ENCODE measurements at regions not wholly inside any gene's neighbourhood (a gene's known extent, or its start where the extent isn't known, plus 50 kb on each side); places are given as distances from the start of the nearest gene placed in this dataset.
A peak's percentile ranks its signal among the peaks of the same experiment; 100 is the strongest.
"Not testable (repeated sequence)": the region's sequence is repeated elsewhere in the genome, so short reads cannot be mapped to it uniquely, and the experiment has no call there.

DNA sequence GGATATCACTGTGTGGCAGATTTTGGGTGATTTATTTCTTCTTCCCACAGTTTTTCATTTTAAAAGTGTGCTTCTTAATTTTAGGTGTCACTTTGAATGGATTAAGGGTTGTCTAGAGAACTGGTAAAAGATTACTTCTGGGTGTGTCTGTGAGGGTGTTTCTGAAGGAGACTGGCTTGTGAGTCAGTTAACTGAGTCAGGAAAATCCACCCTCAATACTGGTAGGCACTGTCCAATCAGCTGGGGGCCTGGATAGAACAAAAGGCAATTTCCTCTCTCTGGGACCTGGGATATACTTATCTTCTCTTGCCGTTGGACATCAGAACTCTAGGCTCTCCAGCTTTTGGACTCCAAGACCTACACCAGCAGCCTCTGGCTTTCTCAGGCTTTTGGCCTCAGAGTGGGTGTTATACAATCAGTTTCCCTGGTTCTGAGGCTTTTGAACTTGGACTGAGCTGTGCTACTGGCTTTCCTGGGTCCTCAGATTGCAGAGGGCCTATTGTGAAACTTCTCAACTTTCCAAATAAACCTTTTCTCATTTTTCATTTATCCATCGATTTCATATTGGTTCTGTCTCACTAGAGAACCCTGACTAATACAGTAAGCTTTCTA, 413.1 kb downstream of the GBA3 start:
- POLR2A ChIA-PET (ENCODE audit: low non-redundant PET): no interaction called here
- CTCF ChIA-PET: no interaction called here
- no peak for DNase-seq (ENCODE audit: low spot score)
- H3K27ac ChIP-seq: no peak overlapping the region
- TF ChIP-seq CTCF (conservative IDR thresholded peaks at IDR 0.05; ENCODE audit: low read depth): no peak

GRCh38 chr4:23097251-23097650, 404.5 kb downstream of the GBA3 start:
- DNase-seq (ENCODE audit: low spot score): peak; percentile 3
- ChIA-PET CTCF (no interaction called here), POLR2A (ENCODE audit: low non-redundant PET) (no interaction called here)
- H3K27ac ChIP-seq: no peak overlapping the region
- TF ChIP-seq CTCF (conservative IDR thresholded peaks at IDR 0.05; ENCODE audit: low read depth): no peak

GRCh38 chr4:23091711-23092110, 399.0 kb downstream of the GBA3 start:
- no peak overlapping the region for H3K27ac ChIP-seq
- POLR2A ChIA-PET (ENCODE audit: low non-redundant PET): no interaction called here
- CTCF ChIA-PET: no interaction called here
- no peak for TF ChIP-seq CTCF (conservative IDR thresholded peaks at IDR 0.05; ENCODE audit: low read depth)
- DNase-seq (ENCODE audit: low spot score): no peak

DNA sequence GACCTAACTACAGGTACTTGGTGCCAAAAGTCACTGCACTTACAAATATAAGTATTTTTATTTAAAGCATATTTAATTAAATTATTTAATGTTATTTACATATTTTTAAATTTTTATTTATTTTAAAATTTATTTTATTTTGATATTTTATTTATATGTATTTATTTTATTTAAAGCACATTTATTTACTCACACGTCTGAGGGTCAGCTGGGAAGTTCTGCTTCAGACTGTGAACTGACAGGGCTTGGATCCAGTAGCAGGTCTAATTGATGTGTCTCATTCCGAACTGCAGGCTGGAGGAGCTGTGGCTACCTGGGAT, 392.5 kb downstream of the GBA3 start:
- TF ChIP-seq CTCF (conservative IDR thresholded peaks at IDR 0.05; ENCODE audit: low read depth): no peak
- DNase-seq (ENCODE audit: low spot score): no peak
- no peak overlapping the region for H3K27ac ChIP-seq
- ChIA-PET POLR2A (ENCODE audit: low non-redundant PET) (no interaction called here), CTCF (no interaction called here)

DNA sequence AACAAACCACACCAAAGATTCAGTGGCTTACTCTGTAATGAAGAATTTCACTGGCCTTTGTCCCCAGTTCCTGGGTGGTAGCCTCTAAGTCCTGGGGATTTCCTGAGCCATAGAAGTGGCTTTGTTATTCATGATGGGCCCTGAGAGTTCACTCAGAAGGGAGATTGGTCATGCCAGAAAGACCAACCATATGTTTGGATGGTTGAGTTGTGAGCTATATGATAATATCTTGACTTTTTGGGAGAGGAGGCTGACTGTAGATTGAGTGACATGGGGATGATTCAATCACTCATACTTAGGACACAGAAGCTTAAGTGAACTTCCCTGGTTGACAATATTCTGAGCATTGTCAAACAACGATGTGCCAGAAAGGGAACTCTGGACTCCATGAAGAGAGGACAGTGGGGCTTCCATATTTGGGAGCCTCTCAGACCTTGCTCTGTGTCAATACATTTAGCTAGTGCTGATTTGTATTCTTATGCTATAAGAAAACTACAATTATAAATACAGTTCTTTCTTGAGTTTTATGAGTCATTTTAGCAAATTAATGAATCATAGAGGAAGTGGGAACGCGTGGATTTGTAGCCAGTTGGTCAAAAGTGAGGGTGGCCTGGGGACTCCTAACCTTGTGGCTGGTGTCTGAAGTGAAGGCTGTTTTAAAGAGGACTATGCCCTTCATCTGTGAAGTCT, 392.0 kb downstream of the GBA3 start:
- no peak for TF ChIP-seq CTCF (conservative IDR thresholded peaks at IDR 0.05; ENCODE audit: low read depth)

DNA sequence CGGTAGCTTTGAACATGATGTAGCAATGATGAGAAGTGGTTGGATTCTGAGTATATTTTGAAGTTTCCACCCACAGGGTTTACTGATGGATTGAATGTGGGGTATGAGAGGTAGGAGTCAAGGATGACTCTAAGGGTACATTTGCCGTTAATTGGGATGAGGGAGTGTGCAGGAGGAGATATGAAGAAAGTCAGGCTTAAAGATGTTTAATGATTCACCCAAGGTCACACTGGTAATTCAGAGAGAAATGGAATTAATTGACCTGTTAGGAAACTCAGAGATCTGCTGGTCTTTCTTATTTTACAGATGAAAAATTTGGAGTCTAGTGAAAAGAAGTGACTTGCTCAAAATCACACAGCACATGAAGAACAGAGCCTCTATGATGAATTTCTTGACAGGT, 390.7 kb downstream of the GBA3 start:
- TF ChIP-seq CTCF (conservative IDR thresholded peaks at IDR 0.05; ENCODE audit: low read depth): no peak
- CTCF ChIA-PET: no interaction called here
- no peak overlapping the region for H3K27ac ChIP-seq
- no peak for DNase-seq (ENCODE audit: low spot score)
- POLR2A ChIA-PET (ENCODE audit: low non-redundant PET): no interaction called here

More for the DNA sequence above, 392.0 kb downstream of the GBA3 start:
- POLR2A ChIA-PET (ENCODE audit: low non-redundant PET): no interaction called here
- H3K27ac ChIP-seq: no peak overlapping the region
- CTCF ChIA-PET: no interaction called here
- DNase-seq (ENCODE audit: low spot score): no peak

GRCh38 chr4:23080171-23080570, 387.4 kb downstream of the GBA3 start:
- POLR2A ChIA-PET (ENCODE audit: low non-redundant PET); CTCF ChIA-PET; H3K27ac ChIP-seq; DNase-seq (ENCODE audit: low spot score): not testable (repeated sequence)

Measured in RWPE1 (cell line).